ENCODE measurements at regions not wholly inside any gene's neighbourhood (a gene's known extent, or its start where the extent isn't known, plus 50 kb on each side); places are given as distances from the start of the nearest gene placed in this dataset.
"Not testable (repeated sequence)": the region's sequence is repeated elsewhere in the genome, so short reads cannot be mapped to it uniquely, and the experiment has no call there.

- no peak for DNase-seq (ENCODE audit: low read depth)
Observed at GRCh38 chr9:2497666-2498400, 123.8 kb upstream of the VLDLR start.

GRCh38 chr9:2502210-2502609 is 119.4 kb upstream of the VLDLR start:
- DNase-seq (ENCODE audit: low read depth) = no peak

GRCh38 chr9:2502760-2503159 is 118.8 kb upstream of the VLDLR start:
- DNase-seq (ENCODE audit: low read depth) = no peak

- DNase-seq (ENCODE audit: low read depth) = no peak
Observed at GRCh38 chr9:2506321-2506720, 115.3 kb upstream of the VLDLR start.

GRCh38 chr9:2523591-2523990 is 98.0 kb upstream of the VLDLR start:
- DNase-seq (ENCODE audit: low read depth) = no peak

- DNase-seq (ENCODE audit: low read depth) = no peak
Observed at GRCh38 chr9:2524601-2525000, 97.0 kb upstream of the VLDLR start.

- DNase-seq (ENCODE audit: low read depth) = no peak
Observed at GRCh38 chr9:2525147-2525546, 96.4 kb upstream of the VLDLR start.

GRCh38 chr9:2526071-2526828 is 95.3 kb upstream of the VLDLR start:
- no peak for DNase-seq (ENCODE audit: low read depth)

GRCh38 chr9:2531481-2531880 is 90.1 kb upstream of the VLDLR start:
- DNase-seq (ENCODE audit: low read depth) = no peak

- DNase-seq (ENCODE audit: low read depth) = no peak
Observed at GRCh38 chr9:2536511-2536910, 85.1 kb upstream of the VLDLR start.

GRCh38 chr9:2545881-2546490 is 75.6 kb upstream of the VLDLR start:
- no peak for DNase-seq (ENCODE audit: low read depth)

GRCh38 chr9:2555899-2556600 is 65.5 kb upstream of the VLDLR start:
- not testable (repeated sequence) for DNase-seq (ENCODE audit: low read depth)

GRCh38 chr9:2557693-2558092 is 63.9 kb upstream of the VLDLR start:
- DNase-seq (ENCODE audit: low read depth) = no peak

GRCh38 chr9:2559192-2560152 is 62.1 kb upstream of the VLDLR start:
- peak; percentile 88 for DNase-seq (ENCODE audit: low read depth)

GRCh38 chr9:2560180-2560579 is 61.4 kb upstream of the VLDLR start:
- no peak for DNase-seq (ENCODE audit: low read depth)

- DNase-seq (ENCODE audit: low read depth) = no peak
Observed at GRCh38 chr9:2565676-2566340, 55.8 kb upstream of the VLDLR start.

- no peak for DNase-seq (ENCODE audit: low read depth)
Observed at GRCh38 chr9:2567922-2568321, 53.7 kb upstream of the VLDLR start.

- no peak for DNase-seq (ENCODE audit: low read depth)
Observed at GRCh38 chr9:2568689-2569088, 52.9 kb upstream of the VLDLR start.

GRCh38 chr9:2570615-2571479 is 50.7 kb upstream of the VLDLR start:
- DNase-seq (ENCODE audit: low read depth) = no peak

Data from fibroblast of the conjunctiva (primary cell).